Trophoblast cell (in vitro differentiated cells and primary cell): ENCODE measurements at regions not wholly inside any gene's neighbourhood (a gene's known extent, or its start where the extent isn't known, plus 50 kb on each side); places are given as distances from the start of the nearest gene placed in this dataset.

Source experiments
- DNase-seq, 2 donors: peaks; one replicate each; pipeline ENCODE4 v3.0.0-alpha.2; 2016
- H2AFZ ChIP-seq: 2 replicates; pipeline ENCODE4 v1.6.1; 2013; ENCODE audit warnings: low read length, moderate library complexity, mild to moderate bottlenecking; ENCODE audit not compliant: insufficient read depth, poor library complexity
- H2AK5ac ChIP-seq: 2 replicates; pipeline ENCODE4 v1.6.1; 2013; ENCODE audit warnings: mild to moderate bottlenecking, low read length
- H2BK120ac ChIP-seq: 2 replicates; pipeline ENCODE4 v1.6.1; 2013; ENCODE audit warnings: low read length, mild to moderate bottlenecking, moderate library complexity; ENCODE audit not compliant: insufficient read depth, poor library complexity
- H2BK12ac ChIP-seq: 2 replicates; pipeline ENCODE4 v1.6.1; 2013; ENCODE audit warnings: mild to moderate bottlenecking, low read length, moderate library complexity
- H2BK5ac ChIP-seq: 2 replicates; pipeline ENCODE4 v1.6.1; 2013; ENCODE audit warnings: low read length, low read depth, moderate library complexity, mild to moderate bottlenecking; ENCODE audit not compliant: poor library complexity
- H3K14ac ChIP-seq: 2 replicates; pipeline ENCODE4 v1.6.1; 2013; ENCODE audit warnings: mild to moderate bottlenecking, low read length
- H3K18ac ChIP-seq: 2 replicates; pipeline ENCODE4 v1.6.1; 2013; ENCODE audit warnings: mild to moderate bottlenecking, low read length
- H3K23ac ChIP-seq: 2 replicates; pipeline ENCODE4 v1.6.1; 2013; ENCODE audit warnings: low read length
- H3K27ac ChIP-seq: 2 replicates; pipeline ENCODE4 v1.5.1; 2013; ENCODE audit warnings: low read depth, mild to moderate bottlenecking, inconsistent platforms, low read length, moderate library complexity
- H3K27me3 ChIP-seq: 2 replicates; pipeline ENCODE4 v1.6.1; 2013; ENCODE audit warnings: inconsistent platforms, mild to moderate bottlenecking, low read length, moderate library complexity; ENCODE audit not compliant: insufficient read depth
- H3K36me3 ChIP-seq, 2 experiments: 1 replicate in 1 of 2; 2 replicates in 1 of 2; pipeline ENCODE4 v1.6.1; 2013; ENCODE audit warnings: low read length in 2 of 2, mild to moderate bottlenecking in 2 of 2, moderate library complexity in 1 of 2; ENCODE audit not compliant: insufficient read depth in 2 of 2, control insufficient read depth in 1 of 2
- H3K4ac ChIP-seq: 2 replicates; pipeline ENCODE4 v1.6.1; 2013; ENCODE audit warnings: low read depth, mild to moderate bottlenecking, low read length, moderate library complexity
- H3K4me1 ChIP-seq, 2 experiments: 1 replicate in 1 of 2; 2 replicates in 1 of 2; pipeline ENCODE4 v1.6.1; 2013; ENCODE audit warnings: low read length in 2 of 2, mild to moderate bottlenecking in 2 of 2, moderate library complexity in 1 of 2; ENCODE audit not compliant: insufficient read depth in 2 of 2, control insufficient read depth in 1 of 2
- H3K4me2 ChIP-seq: 2 replicates; pipeline ENCODE4 v1.6.1; 2013; ENCODE audit warnings: inconsistent platforms, mild to moderate bottlenecking, low read length, moderate library complexity
- H3K4me3 ChIP-seq: 2 replicates; pipeline ENCODE4 v1.5.1; 2013; ENCODE audit warnings: mild to moderate bottlenecking, low read depth, low read length, inconsistent platforms
- H3K79me1 ChIP-seq: one replicate; pipeline ENCODE4 v1.6.1; 2013; ENCODE audit warnings: low read length
- H3K79me2 ChIP-seq: 2 replicates; pipeline ENCODE4 v1.6.1; 2013; ENCODE audit warnings: low read length, mild to moderate bottlenecking; ENCODE audit not compliant: control insufficient read depth, insufficient read depth, poor library complexity
- H3K9ac ChIP-seq: 2 replicates; pipeline ENCODE4 v1.6.1; 2013; ENCODE audit warnings: mild to moderate bottlenecking, low read length
- H3K9me3 ChIP-seq: 2 replicates; pipeline ENCODE4 v1.6.1; 2013; ENCODE audit warnings: low read depth, mild to moderate bottlenecking, control low read depth, inconsistent platforms, low read length; ENCODE audit not compliant: insufficient read depth
- H4K12ac ChIP-seq: 2 replicates; pipeline ENCODE4 v1.6.1; 2013; ENCODE audit warnings: low read depth, mild to moderate bottlenecking, low read length, moderate library complexity
- H4K8ac ChIP-seq: 2 replicates; pipeline ENCODE4 v1.6.1; 2013; ENCODE audit warnings: low read depth, mild to moderate bottlenecking, low read length, moderate library complexity
- H4K91ac ChIP-seq: one replicate; pipeline ENCODE4 v1.6.1; 2013; ENCODE audit warnings: low read depth, mild to moderate bottlenecking, low read length, moderate library complexity
- WGBS: extraction: QIAGEN DNeasy Blood & Tissue Kit; methylation state at CpG from one replicate; pipeline ENCODE4 v1.1.7; 2013; ENCODE audit warnings: missing lambda C conversion rate; ENCODE audit not compliant: insufficient read length, insufficient coverage; ENCODE audit errors: extremely low coverage; 5-methylcytosine and 5-hydroxymethylcytosine counted together

DNA sequence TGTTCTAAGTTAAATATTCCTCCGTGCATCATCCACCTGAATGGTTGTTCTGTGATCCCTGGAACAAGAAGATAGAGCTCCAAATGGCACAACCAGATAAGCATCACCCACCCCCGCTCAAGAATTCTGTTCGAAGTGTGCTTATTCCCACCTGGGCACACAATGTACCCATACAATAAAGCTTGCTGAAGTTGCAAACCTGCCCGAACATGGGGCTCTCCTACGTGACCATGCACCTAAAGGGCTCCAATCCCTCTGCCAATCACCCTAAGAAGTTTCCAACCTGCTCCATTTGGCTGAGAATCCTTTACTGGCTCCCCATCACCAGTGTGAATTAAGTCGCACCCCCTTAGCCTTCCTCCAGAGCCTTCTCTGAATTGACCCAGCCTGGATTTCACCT lies 1157.4 kb downstream of the TBC1D22A start:
- H2AK5ac ChIP-seq, result no peak overlapping the region
- no peaks in the 10 kb centered on the region for H3K4me1 ChIP-seq
- no peak overlapping the region for H3K18ac ChIP-seq
- no peaks in the 10 kb centered on the region for H3K36me3 ChIP-seq
- H3K4me2 ChIP-seq, result no peak overlapping the region
- no peak overlapping the region for H2BK5ac ChIP-seq
- H3K9ac ChIP-seq, result no peak overlapping the region
- no peak overlapping the region for H2BK12ac ChIP-seq
- H2AFZ ChIP-seq, result no peak overlapping the region
- no peak overlapping the region for H3K4me3 ChIP-seq
- H4K8ac ChIP-seq, result no peak overlapping the region
- no peaks in the 10 kb centered on the region for H3K27me3 ChIP-seq
- no peak overlapping the region for H3K14ac ChIP-seq
- DNase-seq, result no peak
- no peak overlapping the region for H3K27ac ChIP-seq
- H3K79me1 ChIP-seq, result no peaks in the 10 kb centered on the region
- no peak overlapping the region for H4K12ac ChIP-seq
- H2BK120ac ChIP-seq, result no peak overlapping the region
- H3K23ac ChIP-seq, result no peak overlapping the region
- H3K79me2 ChIP-seq, result no peaks in the 10 kb centered on the region
- H4K91ac ChIP-seq, result no peak overlapping the region
- no CpG with 5 or more reads among the region's 6 CpGs for WGBS
- peaks cover 59% of the 10 kb centered on the region for H3K9me3 ChIP-seq
- H3K4ac ChIP-seq, result no peak overlapping the region

DNA sequence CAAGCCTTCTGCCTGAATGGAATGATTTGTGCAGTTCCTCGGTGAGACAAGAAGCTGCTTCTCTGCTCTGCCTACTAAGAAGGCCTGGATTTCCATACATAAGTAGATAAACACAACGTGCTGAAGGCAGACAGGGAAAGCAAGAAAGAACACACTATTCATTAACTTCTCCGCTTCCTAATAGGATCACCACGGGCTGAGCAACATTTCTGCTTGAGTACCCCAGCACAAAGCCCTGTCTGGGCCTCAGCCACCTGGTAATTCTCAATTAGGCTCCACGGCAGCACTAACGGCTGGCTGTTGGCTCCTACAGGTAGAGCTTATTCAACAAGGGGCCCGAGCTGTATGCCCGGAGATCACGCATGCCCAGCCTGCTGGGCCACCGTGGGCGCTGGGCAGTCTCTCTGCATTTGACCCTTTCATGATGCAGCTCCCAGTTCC lies 1156.6 kb downstream of the TBC1D22A start:
- H3K27ac ChIP-seq, result no peak overlapping the region
- no peak overlapping the region for H2BK5ac ChIP-seq
- no peak overlapping the region for H3K4me2 ChIP-seq
- no CpG with 5 or more reads among the region's 11 CpGs for WGBS
- peaks cover 55% of the 10 kb centered on the region for H3K9me3 ChIP-seq
- no peaks in the 10 kb centered on the region for H3K36me3 ChIP-seq
- no peak overlapping the region for H2AFZ ChIP-seq
- DNase-seq, result no peak
- no peak overlapping the region for H2BK120ac ChIP-seq
- H3K27me3 ChIP-seq, result no peaks in the 10 kb centered on the region
- H3K4me3 ChIP-seq, result no peak overlapping the region
- H4K8ac ChIP-seq, result no peak overlapping the region
- H3K79me1 ChIP-seq, result no peaks in the 10 kb centered on the region
- no peak overlapping the region for H4K12ac ChIP-seq
- H3K23ac ChIP-seq, result no peak overlapping the region
- H3K4me1 ChIP-seq, result no peaks in the 10 kb centered on the region
- H2BK12ac ChIP-seq, result no peak overlapping the region
- no peak overlapping the region for H2AK5ac ChIP-seq
- no peak overlapping the region for H3K14ac ChIP-seq
- H3K9ac ChIP-seq, result no peak overlapping the region
- H4K91ac ChIP-seq, result no peak overlapping the region
- no peak overlapping the region for H3K4ac ChIP-seq
- H3K79me2 ChIP-seq, result no peaks in the 10 kb centered on the region
- H3K18ac ChIP-seq, result no peak overlapping the region

DNA sequence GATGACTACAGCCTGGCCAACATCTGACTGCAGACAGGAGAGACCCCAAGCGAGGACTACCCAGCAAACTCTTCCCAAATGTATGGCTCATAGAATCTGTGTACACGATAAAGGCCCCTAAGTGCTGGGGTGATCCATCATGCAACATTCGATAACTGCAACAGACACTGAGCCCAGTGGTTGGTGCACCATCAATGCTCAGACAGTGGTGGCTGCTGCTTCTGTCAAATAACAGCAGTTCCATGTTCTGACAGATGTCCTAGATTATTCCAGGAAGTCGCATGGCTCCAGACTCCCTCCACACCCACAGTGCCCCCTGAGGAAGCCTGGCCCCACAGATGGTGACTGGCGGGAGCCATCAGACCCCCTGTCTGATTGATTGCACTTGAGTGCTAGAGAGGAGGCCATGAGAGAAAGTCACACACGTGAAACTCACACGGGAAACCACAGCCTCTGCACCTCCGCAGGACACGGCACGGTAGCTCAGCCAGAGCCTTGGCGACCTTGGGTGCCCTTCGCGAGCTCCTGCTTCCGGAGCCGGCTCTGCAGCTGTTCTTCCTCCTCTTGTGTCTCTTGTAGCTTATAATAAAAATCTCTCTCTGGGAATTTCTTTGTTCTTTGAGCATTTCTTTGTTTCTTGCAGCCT lies 1155.9 kb downstream of the TBC1D22A start:
- WGBS, result no CpG with 5 or more reads among the region's 15 CpGs
- no peak overlapping the region for H3K9ac ChIP-seq
- no peak overlapping the region for H3K14ac ChIP-seq
- H3K4me3 ChIP-seq, result no peak overlapping the region
- H2BK120ac ChIP-seq, result no peak overlapping the region
- H2BK12ac ChIP-seq, result no peak overlapping the region
- no peak overlapping the region for H3K27ac ChIP-seq
- no peaks in the 10 kb centered on the region for H3K4me1 ChIP-seq
- H4K8ac ChIP-seq, result no peak overlapping the region
- no peak for DNase-seq
- H3K9me3 ChIP-seq, result peaks cover 56% of the 10 kb centered on the region
- H3K79me2 ChIP-seq, result no peaks in the 10 kb centered on the region
- H2AFZ ChIP-seq, result no peak overlapping the region
- H2AK5ac ChIP-seq, result no peak overlapping the region
- no peaks in the 10 kb centered on the region for H3K36me3 ChIP-seq
- H3K18ac ChIP-seq, result no peak overlapping the region
- H3K27me3 ChIP-seq, result no peaks in the 10 kb centered on the region
- no peak overlapping the region for H3K4ac ChIP-seq
- H3K79me1 ChIP-seq, result no peaks in the 10 kb centered on the region
- H2BK5ac ChIP-seq, result no peak overlapping the region
- no peak overlapping the region for H3K23ac ChIP-seq
- no peak overlapping the region for H4K12ac ChIP-seq
- H3K4me2 ChIP-seq, result no peak overlapping the region
- no peak overlapping the region for H4K91ac ChIP-seq

DNA sequence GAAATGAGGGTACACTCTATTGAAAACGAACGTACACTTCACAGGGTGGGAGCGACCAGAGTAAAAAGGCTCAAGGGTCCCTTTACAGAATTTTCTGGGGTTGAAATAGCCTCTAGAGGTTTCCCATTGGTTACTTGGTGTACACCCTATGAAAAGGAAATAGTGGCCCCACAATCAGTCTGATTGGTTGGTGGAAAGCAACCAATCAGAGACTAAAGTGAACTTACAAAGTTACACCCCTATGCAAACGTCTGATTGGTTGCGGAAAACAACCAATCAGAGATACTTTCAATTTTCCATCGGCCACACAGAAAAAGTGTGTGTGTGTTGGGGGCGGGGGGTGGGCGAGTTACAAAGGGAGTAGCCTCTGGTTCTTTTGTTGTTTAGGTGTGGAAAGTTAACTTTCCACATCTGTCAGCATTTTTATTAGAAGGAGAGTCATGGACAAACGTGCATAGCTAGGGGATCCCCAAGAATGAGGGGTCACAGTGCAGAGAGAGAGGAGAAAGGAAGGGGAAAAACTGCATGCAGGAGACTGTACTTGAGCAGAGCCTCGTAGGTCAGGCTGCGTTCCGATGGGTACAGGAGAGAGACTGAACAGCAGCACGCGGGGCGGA lies 1152.1 kb downstream of the TBC1D22A start:
- no peaks in the 10 kb centered on the region for H3K27me3 ChIP-seq
- H3K4ac ChIP-seq, result no peak overlapping the region
- no peak overlapping the region for H4K12ac ChIP-seq
- no peak overlapping the region for H2AK5ac ChIP-seq
- no peak overlapping the region for H4K8ac ChIP-seq
- H3K79me2 ChIP-seq, result no peaks in the 10 kb centered on the region
- H3K14ac ChIP-seq, result no peak overlapping the region
- no peak overlapping the region for H4K91ac ChIP-seq
- H3K4me3 ChIP-seq, result no peak overlapping the region
- H2AFZ ChIP-seq, result no peak overlapping the region
- H2BK12ac ChIP-seq, result no peak overlapping the region
- no peaks in the 10 kb centered on the region for H3K4me1 ChIP-seq
- H3K36me3 ChIP-seq, result no peaks in the 10 kb centered on the region
- no peak overlapping the region for H3K23ac ChIP-seq
- no peak overlapping the region for H3K18ac ChIP-seq
- WGBS, result no CpG with 5 or more reads among the region's 15 CpGs
- no peaks in the 10 kb centered on the region for H3K79me1 ChIP-seq
- H3K27ac ChIP-seq, result no peak overlapping the region
- no peak overlapping the region for H2BK5ac ChIP-seq
- peaks cover 27% of the 10 kb centered on the region for H3K9me3 ChIP-seq
- H3K4me2 ChIP-seq, result no peak overlapping the region
- no peak overlapping the region for H3K9ac ChIP-seq
- DNase-seq, result no peak
- H2BK120ac ChIP-seq, result no peak overlapping the region
